ENCODE measurements at regions not wholly inside any gene's neighbourhood (a gene's known extent, or its start where the extent isn't known, plus 50 kb on each side); places are given as distances from the start of the nearest gene placed in this dataset.

DNA sequence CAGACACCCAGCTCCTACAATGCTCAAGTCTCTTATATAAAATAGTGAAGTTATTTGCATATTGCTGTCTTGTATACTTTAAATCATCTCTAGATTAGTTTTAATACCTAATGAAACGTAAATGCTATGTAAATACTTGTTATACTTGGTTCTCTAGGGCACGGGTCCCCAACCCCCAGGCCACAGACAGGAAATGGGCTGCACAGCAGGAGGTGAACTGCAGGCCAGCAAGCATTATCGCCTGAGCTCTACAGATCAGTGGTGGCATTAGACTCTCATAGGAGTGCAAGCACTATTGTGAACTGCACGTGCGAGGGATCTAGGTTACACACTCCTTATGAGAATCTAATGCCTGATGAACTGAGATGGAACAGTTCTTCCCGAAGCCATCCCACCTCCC is 395.9 kb upstream of the EMCN start:
- TF ChIP-seq, protein P1, sequence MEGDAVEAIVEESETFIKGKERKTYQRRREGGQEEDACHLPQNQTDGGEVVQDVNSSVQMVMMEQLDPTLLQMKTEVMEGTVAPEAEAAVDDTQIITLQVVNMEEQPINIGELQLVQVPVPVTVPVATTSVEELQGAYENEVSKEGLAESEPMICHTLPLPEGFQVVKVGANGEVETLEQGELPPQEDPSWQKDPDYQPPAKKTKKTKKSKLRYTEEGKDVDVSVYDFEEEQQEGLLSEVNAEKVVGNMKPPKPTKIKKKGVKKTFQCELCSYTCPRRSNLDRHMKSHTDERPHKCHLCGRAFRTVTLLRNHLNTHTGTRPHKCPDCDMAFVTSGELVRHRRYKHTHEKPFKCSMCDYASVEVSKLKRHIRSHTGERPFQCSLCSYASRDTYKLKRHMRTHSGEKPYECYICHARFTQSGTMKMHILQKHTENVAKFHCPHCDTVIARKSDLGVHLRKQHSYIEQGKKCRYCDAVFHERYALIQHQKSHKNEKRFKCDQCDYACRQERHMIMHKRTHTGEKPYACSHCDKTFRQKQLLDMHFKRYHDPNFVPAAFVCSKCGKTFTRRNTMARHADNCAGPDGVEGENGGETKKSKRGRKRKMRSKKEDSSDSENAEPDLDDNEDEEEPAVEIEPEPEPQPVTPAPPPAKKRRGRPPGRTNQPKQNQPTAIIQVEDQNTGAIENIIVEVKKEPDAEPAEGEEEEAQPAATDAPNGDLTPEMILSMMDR (IDR thresholded peaks at IDR 0.05; ENCODE audit: borderline replicate concordance, extremely low read depth, low read length, poor library complexity, severe bottlenecking): no peak
- no peak for TF ChIP-seq EZH2 (IDR thresholded peaks at IDR 0.05; ENCODE audit: borderline replicate concordance, low read depth, low read length, severe bottlenecking)
